ENCODE measurements at regions not wholly inside any gene's neighbourhood (a gene's known extent, or its start where the extent isn't known, plus 50 kb on each side); places are given as distances from the start of the nearest gene placed in this dataset.

- H3K27ac ChIP-seq (ENCODE audit: low read length): no peak overlapping the region
- no peak overlapping the region for H2AFZ ChIP-seq (ENCODE audit: low read depth, low read length)
- no peaks in the 10 kb centered on the region for H3K27me3 ChIP-seq (ENCODE audit: low read depth, low read length)
- no peaks in the 10 kb centered on the region for H3K79me2 ChIP-seq (ENCODE audit: low read length)
- no peak overlapping the region for H3K9ac ChIP-seq (ENCODE audit: low read length)
- H4K20me1 ChIP-seq (ENCODE audit: insufficient read depth, low read length): no peaks in the 10 kb centered on the region
- H3K36me3 ChIP-seq (replicated peaks; ENCODE audit: low read depth, low read length): no peaks in the 10 kb centered on the region
- TF ChIP-seq CTCF (IDR thresholded peaks at IDR 0.05; ENCODE audit: low read depth, low read length): no peak
- TF ChIP-seq EZH2phosphoT487 (IDR thresholded peaks at IDR 0.05; ENCODE audit: low read depth): no peak
- H3K4me2 ChIP-seq (ENCODE audit: low read length): no peak overlapping the region
- no peaks in the 10 kb centered on the region for H3K9me3 ChIP-seq (ENCODE audit: insufficient read depth, low read length)
- H3K4me3 ChIP-seq (ENCODE audit: low read length): no peak overlapping the region
- no peaks in the 10 kb centered on the region for H3K4me1 ChIP-seq (ENCODE audit: low read length)
Observed at GRCh38 chr2:166572937-166573336, 78.9 kb upstream of the SCN7A start.

GRCh38 chr2:166568409-166568808 is 74.4 kb upstream of the SCN7A start:
- no peaks in the 10 kb centered on the region for H3K79me2 ChIP-seq (ENCODE audit: low read length)
- H4K20me1 ChIP-seq (ENCODE audit: insufficient read depth, low read length): no peaks in the 10 kb centered on the region
- no peak overlapping the region for H2AFZ ChIP-seq (ENCODE audit: low read depth, low read length)
- no peaks in the 10 kb centered on the region for H3K36me3 ChIP-seq (replicated peaks; ENCODE audit: low read depth, low read length)
- H3K9me3 ChIP-seq (ENCODE audit: insufficient read depth, low read length): no peaks in the 10 kb centered on the region
- H3K4me3 ChIP-seq (ENCODE audit: low read length): no peak overlapping the region
- no peaks in the 10 kb centered on the region for H3K27me3 ChIP-seq (ENCODE audit: low read depth, low read length)
- H3K27ac ChIP-seq (ENCODE audit: low read length): no peak overlapping the region
- H3K4me1 ChIP-seq (ENCODE audit: low read length): no peaks in the 10 kb centered on the region
- no peak overlapping the region for H3K9ac ChIP-seq (ENCODE audit: low read length)
- no peak for TF ChIP-seq EZH2phosphoT487 (IDR thresholded peaks at IDR 0.05; ENCODE audit: low read depth)
- no peak for TF ChIP-seq CTCF (IDR thresholded peaks at IDR 0.05; ENCODE audit: low read depth, low read length)
- H3K4me2 ChIP-seq (ENCODE audit: low read length): no peak overlapping the region

GRCh38 chr2:166565501-166565900 is 71.5 kb upstream of the SCN7A start:
- Histone ChIP-seq H3K9me3 (ENCODE audit: insufficient read depth, low read length) (no peaks in the 10 kb centered on the region), H3K4me3 (ENCODE audit: low read length) (no peak overlapping the region), H3K4me1 (ENCODE audit: low read length) (0 out of 2 replicates have a peak, but pooled peaks cover 7% of the 10 kb centered on the region), H2AFZ (ENCODE audit: low read depth, low read length) (no peak overlapping the region), H4K20me1 (ENCODE audit: insufficient read depth, low read length) (no peaks in the 10 kb centered on the region), H3K27ac (ENCODE audit: low read length) (no peak overlapping the region), H3K27me3 (ENCODE audit: low read depth, low read length) (no peaks in the 10 kb centered on the region), H3K36me3 (replicated peaks; ENCODE audit: low read depth, low read length) (no peaks in the 10 kb centered on the region), H3K9ac (ENCODE audit: low read length) (no peak overlapping the region), H3K79me2 (ENCODE audit: low read length) (no peaks in the 10 kb centered on the region), H3K4me2 (ENCODE audit: low read length) (no peak overlapping the region)
- TF ChIP-seq EZH2phosphoT487 (IDR thresholded peaks at IDR 0.05; ENCODE audit: low read depth) (no peak), CTCF (IDR thresholded peaks at IDR 0.05; ENCODE audit: low read depth, low read length) (no peak)

GRCh38 chr2:166563894-166564293 is 69.8 kb upstream of the SCN7A start:
- H3K36me3 ChIP-seq (replicated peaks; ENCODE audit: low read depth, low read length): no peaks in the 10 kb centered on the region
- no peak overlapping the region for H3K27ac ChIP-seq (ENCODE audit: low read length)
- H3K9me3 ChIP-seq (ENCODE audit: insufficient read depth, low read length): no peaks in the 10 kb centered on the region
- TF ChIP-seq EZH2phosphoT487 (IDR thresholded peaks at IDR 0.05; ENCODE audit: low read depth) (no peak), CTCF (IDR thresholded peaks at IDR 0.05; ENCODE audit: low read depth, low read length) (no peak)
- no peaks in the 10 kb centered on the region for H4K20me1 ChIP-seq (ENCODE audit: insufficient read depth, low read length)
- H3K4me3 ChIP-seq (ENCODE audit: low read length): no peak overlapping the region
- no peaks in the 10 kb centered on the region for H3K27me3 ChIP-seq (ENCODE audit: low read depth, low read length)
- H3K79me2 ChIP-seq (ENCODE audit: low read length): no peaks in the 10 kb centered on the region
- no peak overlapping the region for H3K9ac ChIP-seq (ENCODE audit: low read length)
- H3K4me1 ChIP-seq (ENCODE audit: low read length): 0 out of 2 replicates have a peak, but pooled peaks cover 7% of the 10 kb centered on the region
- no peak overlapping the region for H2AFZ ChIP-seq (ENCODE audit: low read depth, low read length)
- H3K4me2 ChIP-seq (ENCODE audit: low read length): no peak overlapping the region

Data from OCI-LY3 (cell line).